H1 (cell line): ENCODE measurements at regions not wholly inside any gene's neighbourhood (a gene's known extent, or its start where the extent isn't known, plus 50 kb on each side); places are given as distances from the start of the nearest gene placed in this dataset.

Experiments
- CTCF ChIA-PET: fragments of 300-600 bp; sonication (Branson Sonifier 250); formaldehyde crosslinking; loops from one replicate; lab custom pipeline; 2021; ENCODE audit not compliant: partially characterized antibody; lab: Charles Lee
- POLR2A ChIA-PET: fragments of 300-600 bp; sonication (Branson Sonifier 250); formaldehyde crosslinking; loops from one replicate; lab custom pipeline; 2021; ENCODE audit warnings: inconsistent platforms; ENCODE audit not compliant: partially characterized antibody; lab: Charles Lee
- DNase-seq, 2 experiments: peaks; one replicate each; pipeline versions ENCODE4 v3.0.0 to v3.0.0-alpha.2; 2010 to 2022; ENCODE audit warnings: low spot score in 2 of 2, low read depth in 1 of 2, mixed read lengths in 1 of 2
- FAIRE-seq: peaks from 2 replicates; lab custom pipeline; 2011; peaks lifted over from hg19 to GRCh38; lab: Jason Lieb, UNC
- H2AFZ ChIP-seq: 2 replicates; pipeline ENCODE4 v1.8.1; 2012; ENCODE audit warnings: low read length, inconsistent platforms
- H2AK5ac ChIP-seq: 2 replicates; pipeline ENCODE4 v1.6.1; 2013; ENCODE audit warnings: low read depth, low read length
- H2BK120ac ChIP-seq: replicated peaks from 2 replicates; pipeline ENCODE3; 2013; ENCODE audit warnings: low read depth, low read length, inconsistent platforms
- H2BK12ac ChIP-seq: 2 replicates; pipeline ENCODE4 v1.6.1; 2013; ENCODE audit warnings: low read depth, low read length
- H2BK15ac ChIP-seq: 2 replicates; pipeline ENCODE4 v1.6.1; 2013; ENCODE audit warnings: low read length
- H2BK20ac ChIP-seq: 2 replicates; pipeline ENCODE4 v1.6.1; 2013; ENCODE audit warnings: low read length
- H2BK5ac ChIP-seq: 2 replicates; pipeline ENCODE4 v1.6.1; 2013; ENCODE audit warnings: low read depth, low read length
- H3K14ac ChIP-seq: 2 replicates; pipeline ENCODE4 v1.6.1; 2013; ENCODE audit warnings: inconsistent platforms; ENCODE audit not compliant: insufficient read length
- H3K18ac ChIP-seq: 2 replicates; pipeline ENCODE4 v1.6.1; 2013; ENCODE audit warnings: low read length; ENCODE audit errors: extremely low read depth
- H3K23ac ChIP-seq: 2 replicates; pipeline ENCODE4 v1.6.1; 2013; ENCODE audit warnings: inconsistent platforms; ENCODE audit not compliant: insufficient read length
- H3K23me2 ChIP-seq: 2 replicates; pipeline ENCODE4 v1.6.1; 2013; ENCODE audit warnings: low read depth, low read length
- H3K27ac ChIP-seq: 2 replicates; pipeline ENCODE4 v1.6.1; 2011; ENCODE audit warnings: low read depth, low read length, inconsistent platforms
- H3K27me3 ChIP-seq, 4 experiments: replicated peaks in 1 of 4; 1 replicate in 1 of 4; 2 replicates in 3 of 4; pipeline versions ENCODE4 v1.6.1 to v1.8.1; 2011 to 2013; ENCODE audit warnings: low read length in 3 of 4, mild to moderate bottlenecking in 3 of 4, inconsistent platforms in 2 of 4, mixed read lengths in 2 of 4, moderate library complexity in 1 of 4; ENCODE audit not compliant: control insufficient read depth in 3 of 4, insufficient read depth in 3 of 4; ENCODE audit errors: extremely low read depth in 1 of 4
- H3K36me3 ChIP-seq, 4 experiments: 2 replicates each; pipeline versions ENCODE4 v1.6.1 to v1.8.1; 2011 to 2013; ENCODE audit warnings: mild to moderate bottlenecking in 4 of 4, low read length in 3 of 4, moderate library complexity in 2 of 4, control low read depth in 1 of 4, inconsistent platforms in 1 of 4; ENCODE audit not compliant: insufficient read depth in 4 of 4, control insufficient read depth in 2 of 4
- H3K4ac ChIP-seq: replicated peaks from 2 replicates; pipeline ENCODE3; 2013; ENCODE audit warnings: low read length, low read depth, mixed read lengths, inconsistent platforms; ENCODE audit not compliant: insufficient read length
- H3K4me1 ChIP-seq, 4 experiments: replicated peaks in 1 of 4; 1 replicate in 1 of 4; 2 replicates in 3 of 4; pipeline versions ENCODE4 v1.6.1 to v1.8.1; 2011 to 2013; ENCODE audit warnings: low read length in 3 of 4, inconsistent platforms in 2 of 4, mixed read lengths in 1 of 4; ENCODE audit not compliant: insufficient read depth in 4 of 4, control insufficient read depth in 3 of 4
- H3K4me2 ChIP-seq, 2 experiments: 2 replicates each; pipeline versions ENCODE4 v1.6.1 to v1.8.1; 2011 to 2013; ENCODE audit warnings: low read depth in 2 of 2, low read length in 2 of 2, control low read depth in 1 of 2, inconsistent platforms in 1 of 2, mild to moderate bottlenecking in 1 of 2; ENCODE audit not compliant: insufficient read depth in 1 of 2
- H3K4me3 ChIP-seq, 4 experiments: fragments of 200-600, 300-600 bp in 1 of 4; sonication (generic), shearing (Covaris generic), sonication (Bioruptor Twin) in 1 of 4; 2 replicates each; pipeline versions ENCODE4 v1.5.1 to v1.8.1; 2011 to 2016; ENCODE audit warnings: low read length in 4 of 4, low read depth in 3 of 4, control low read depth in 2 of 4, inconsistent platforms in 2 of 4, mild to moderate bottlenecking in 2 of 4, mixed read lengths in 1 of 4, moderate library complexity in 1 of 4; ENCODE audit not compliant: insufficient read depth in 2 of 4; ENCODE audit errors: extremely low read depth in 1 of 4
- H3K56ac ChIP-seq: replicated peaks from 2 replicates; pipeline ENCODE3; 2013; ENCODE audit warnings: low read depth, mild to moderate bottlenecking, mixed read lengths, low read length, inconsistent platforms; ENCODE audit not compliant: insufficient read length
- H3K79me1 ChIP-seq: 2 replicates; pipeline ENCODE4 v1.6.1; 2013; ENCODE audit warnings: low read depth, low read length, control low read depth
- H3K79me2 ChIP-seq, 2 experiments: 2 replicates each; pipeline versions ENCODE4 v1.6.1 to v1.8.1; 2012 to 2013; ENCODE audit warnings: low read length in 2 of 2, mild to moderate bottlenecking in 2 of 2, inconsistent platforms in 1 of 2; ENCODE audit not compliant: insufficient read depth in 2 of 2, control insufficient read depth in 1 of 2
- H3K9ac ChIP-seq, 4 experiments: replicated peaks in 1 of 4; 1 replicate in 1 of 4; 2 replicates in 3 of 4; pipeline versions ENCODE4 v1.6.1 to v1.8.1; 2011 to 2013; ENCODE audit warnings: low read depth in 3 of 4, low read length in 3 of 4, control low read depth in 2 of 4, mild to moderate bottlenecking in 2 of 4, moderate library complexity in 2 of 4, inconsistent platforms in 1 of 4; ENCODE audit errors: extremely low read depth in 1 of 4
- H3K9me3 ChIP-seq, 2 experiments: 2 replicates each; pipeline versions ENCODE4 v1.6.1 to v1.8.1; 2012 to 2013; ENCODE audit warnings: mild to moderate bottlenecking in 2 of 2, moderate library complexity in 2 of 2, control low read depth in 1 of 2, inconsistent platforms in 1 of 2, low read depth in 1 of 2, low read length in 1 of 2, mixed read lengths in 1 of 2; ENCODE audit not compliant: insufficient read depth in 2 of 2
- H4K20me1 ChIP-seq, 2 experiments: replicated peaks in 1 of 2; 2 replicates each; pipeline versions ENCODE3 to v1.8.1; 2011 to 2013; ENCODE audit warnings: inconsistent platforms in 2 of 2, low read length in 2 of 2, mild to moderate bottlenecking in 1 of 2; ENCODE audit not compliant: insufficient read depth in 2 of 2, control insufficient read depth in 1 of 2
- H4K5ac ChIP-seq: 2 replicates; pipeline ENCODE4 v1.6.1; 2013; ENCODE audit warnings: low read length, low read depth, mixed read lengths, inconsistent platforms; ENCODE audit not compliant: insufficient read length
- H4K8ac ChIP-seq: 2 replicates; pipeline ENCODE4 v1.8.0; 2013; ENCODE audit warnings: mild to moderate bottlenecking, moderate library complexity, low read length, inconsistent platforms; ENCODE audit not compliant: insufficient read depth; ENCODE audit errors: extremely low read depth
- H4K91ac ChIP-seq: replicated peaks from 2 replicates; pipeline ENCODE3; 2013; ENCODE audit warnings: low read length, mixed read lengths, inconsistent platforms; ENCODE audit not compliant: insufficient read length
- CHD2 ChIP-seq: IDR thresholded peaks from 2 replicates; pipeline ENCODE4 v1.6.1; 2012; ENCODE audit warnings: low read length, improper control_type of control experiment
- E2F6 ChIP-seq: IDR thresholded peaks from 2 replicates; pipeline ENCODE4 v1.6.1; 2012; ENCODE audit warnings: inconsistent platforms
- WGBS, 2 experiments: shearing (Covaris generic) in 1 of 2; methylation state at CpG; one replicate each; pipeline versions ENCODE4 v1.1.6 to v1.1.7; 2013 to 2015; ENCODE audit warnings: low lambda C conversion rate in 2 of 2, mixed read lengths in 2 of 2, inconsistent platforms in 1 of 2, low coverage in 1 of 2, missing lambda C conversion rate in 1 of 2; ENCODE audit not compliant: insufficient replicate concordance in 2 of 2, insufficient coverage in 1 of 2, insufficient read length in 1 of 2; ENCODE audit errors: extremely low coverage in 1 of 2, missing lambda C conversion rate in 1 of 2; 5-methylcytosine and 5-hydroxymethylcytosine counted together

DNA sequence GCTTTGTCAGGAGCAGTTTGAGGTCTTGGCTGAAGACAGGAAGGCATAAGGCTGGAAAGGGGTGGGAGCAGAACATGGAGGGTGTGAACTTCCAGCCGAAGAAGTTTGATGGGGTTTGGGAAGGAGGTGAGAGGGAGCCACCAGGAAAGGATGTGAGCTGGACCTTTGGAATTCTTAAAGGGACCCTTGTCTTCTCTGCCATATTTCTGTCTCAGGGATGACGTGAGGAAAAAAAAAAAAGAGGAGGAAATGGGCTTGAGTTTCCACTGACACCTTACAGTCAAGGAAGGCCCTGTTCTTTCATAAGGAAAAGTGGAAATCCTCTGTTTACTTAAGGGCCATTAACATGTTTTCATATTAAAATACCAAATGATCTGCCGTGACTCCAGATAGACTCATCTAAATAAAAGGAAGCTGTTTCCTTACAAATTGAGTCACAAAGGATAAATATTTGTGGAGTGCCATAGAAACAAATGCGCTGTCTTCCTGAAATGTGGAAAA, 132.1 kb downstream of the PALM2AKAP2 start:
- Histone ChIP-seq H2BK12ac (no peak overlapping the region), H3K14ac (no peak overlapping the region), H3K9me3 (no peaks in the 10 kb centered on the region), H4K20me1 (no peaks in the 10 kb centered on the region), H4K5ac (no peak overlapping the region), H2BK5ac (no peak overlapping the region), H3K79me2 (no peaks in the 10 kb centered on the region), H4K8ac (no peak overlapping the region), H3K23me2 (no peaks in the 10 kb centered on the region), H3K36me3 (no peaks in the 10 kb centered on the region; a peak in 1 of 8 replicates), H3K23ac (no peak overlapping the region), H2BK15ac (no peak overlapping the region), H3K18ac (no peak overlapping the region; the same call in 1 of the 2 replicates), H3K56ac (no peak overlapping the region), H3K4me3 (no peak overlapping the region), H2BK120ac (no peak overlapping the region), H3K4ac (peak overlapping the region; percentile 34), H3K4me2 (no peak overlapping the region), H2AFZ (no peak overlapping the region), H2AK5ac (no peak overlapping the region), H3K4me1 (peaks cover 0 to 9% (median 4%) of the 10 kb centered on the region in 4 experiments; a peak in 3 of 7 replicates), H3K79me1 (peaks cover 2% of the 10 kb centered on the region; the same call in 1 of the 2 replicates), H3K27me3 (no peaks in the 10 kb centered on the region), H3K27ac (no peak overlapping the region), H4K91ac (no peak overlapping the region), H3K9ac (no peak overlapping the region), H2BK20ac (no peak overlapping the region)
- WGBS, 2 experiments, result 65% methylated on average over 4 of the region's 4 CpGs; no CpG with 5 or more reads in 1 of the 2 experiments
- no peak for DNase-seq
- no peak for TF ChIP-seq CHD2
- peak; percentile 14; the same call in 1 of the 2 replicates for TF ChIP-seq E2F6
- FAIRE-seq, result no peak
- ChIA-PET CTCF (interaction anchor here (0.6 to 6.6 kb wide), 6 partner anchors 8 to 147 kb away, joined by 3 to 43 read pairs (median 3); no protein-coding TSS in a partner anchor), POLR2A (no interaction called here)
